GM21515 (cell line): ENCODE measurements at regions not wholly inside any gene's neighbourhood (a gene's known extent, or its start where the extent isn't known, plus 50 kb on each side); places are given as distances from the start of the nearest gene placed in this dataset.

ENCODE experiments used
- ATAC-seq: cut with Tn5 transposase; IDR thresholded peaks from one replicate; pipeline ENCODE4 v1.9.1; 2021; ENCODE audit not compliant: unreplicated experiment

- no peak for ATAC-seq
Measured at GRCh38 chr5:58121391-58121790, 338.5 kb downstream of the PLK2 start.

GRCh38 chr5:58117542-58117941 is 342.3 kb downstream of the PLK2 start:
- no peak for ATAC-seq

DNA sequence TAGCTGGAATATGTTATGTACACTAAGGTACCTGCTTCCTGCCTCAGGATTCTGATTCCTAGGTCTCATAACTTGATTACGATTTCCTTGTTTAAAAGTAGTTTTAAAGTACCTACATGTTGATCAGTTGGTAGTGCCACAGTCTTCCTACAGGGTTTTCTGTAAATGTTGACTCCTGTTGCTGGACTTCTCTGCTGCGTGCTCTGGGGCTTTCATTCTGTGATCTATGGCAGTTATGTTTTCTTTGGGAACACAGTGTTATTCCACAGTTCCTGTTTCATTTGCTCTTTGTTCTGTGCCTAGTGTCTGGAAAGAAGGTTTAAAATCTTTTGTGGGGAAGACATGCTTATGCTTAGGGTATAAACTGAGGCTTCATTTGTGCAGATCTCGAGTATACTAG is 343.5 kb downstream of the PLK2 start:
- ATAC-seq = no peak

GRCh38 chr5:58115811-58116210 is 344.1 kb downstream of the PLK2 start:
- no peak for ATAC-seq

GRCh38 chr5:58114324-58114723 is 345.6 kb downstream of the PLK2 start:
- ATAC-seq = no peak

- ATAC-seq = no peak
Measured at GRCh38 chr5:58113172-58113571, 346.7 kb downstream of the PLK2 start.

DNA sequence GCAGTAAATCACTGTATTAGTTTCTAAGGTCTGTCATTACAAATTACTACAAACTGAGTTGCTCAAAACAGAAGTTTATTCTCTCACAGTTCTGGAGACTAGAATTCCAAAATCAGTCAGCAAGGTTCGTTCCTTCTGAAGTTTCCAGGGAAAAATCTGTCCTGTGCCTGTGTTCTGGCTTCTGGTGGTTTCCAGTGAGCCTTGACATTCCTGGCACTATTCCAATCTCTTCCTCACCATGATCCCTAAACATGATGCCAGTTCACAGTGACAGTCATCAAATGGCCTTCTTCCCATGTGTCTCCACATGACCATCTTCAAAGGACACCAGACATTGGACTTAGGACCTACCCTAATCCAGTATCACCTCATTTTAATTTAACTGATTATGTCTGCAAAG is 351.4 kb downstream of the PLK2 start:
- ATAC-seq = no peak

DNA sequence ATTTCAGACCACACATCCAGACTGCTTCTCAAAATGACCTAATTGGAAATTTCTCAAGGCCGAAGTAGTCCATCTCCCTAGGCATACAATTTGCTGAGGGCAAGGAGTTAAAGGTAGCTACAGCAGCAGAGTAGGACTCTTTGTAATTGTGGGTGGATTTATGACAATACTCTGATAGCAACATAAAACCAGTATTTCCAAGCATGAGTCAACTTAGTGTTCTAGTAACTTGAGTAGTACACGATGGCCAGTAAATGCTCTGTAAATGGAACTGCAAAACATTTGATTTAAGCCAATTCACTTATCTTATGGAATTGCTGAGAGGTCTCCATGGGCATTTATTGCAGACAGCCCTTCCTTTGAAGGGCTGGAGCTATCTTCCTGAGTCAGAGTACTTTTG is 352.2 kb downstream of the PLK2 start:
- no peak for ATAC-seq

DNA sequence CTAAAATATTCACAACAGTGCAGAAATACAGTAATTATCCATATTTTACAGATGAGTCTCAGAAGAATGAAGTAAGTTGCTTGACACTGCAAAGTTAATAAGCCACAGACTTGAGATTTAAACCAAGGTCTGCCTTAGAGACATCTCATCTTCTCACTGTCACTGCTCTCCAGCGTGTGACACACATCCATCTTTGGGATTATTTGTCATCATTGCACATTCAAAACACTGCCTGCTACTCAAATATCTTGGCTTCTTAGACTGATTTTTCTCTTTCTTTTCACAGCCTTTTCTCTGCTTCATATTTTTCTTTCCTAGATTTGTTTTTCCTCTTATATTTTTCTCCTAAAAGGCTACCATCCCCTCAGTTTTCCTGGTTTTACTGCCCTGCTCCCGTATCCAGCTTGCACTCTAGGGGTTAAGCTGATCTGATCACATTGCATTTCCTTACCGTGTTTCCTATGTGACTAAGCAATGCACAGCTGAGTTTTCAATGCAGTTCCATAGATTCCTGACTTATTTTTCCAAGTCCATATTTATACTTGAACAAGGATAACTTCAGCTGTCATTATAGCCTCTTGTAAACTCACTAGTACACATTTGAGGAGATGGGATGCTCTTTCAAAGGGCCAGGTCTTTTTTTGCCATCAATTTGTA is 353.0 kb downstream of the PLK2 start:
- ATAC-seq = no peak

DNA sequence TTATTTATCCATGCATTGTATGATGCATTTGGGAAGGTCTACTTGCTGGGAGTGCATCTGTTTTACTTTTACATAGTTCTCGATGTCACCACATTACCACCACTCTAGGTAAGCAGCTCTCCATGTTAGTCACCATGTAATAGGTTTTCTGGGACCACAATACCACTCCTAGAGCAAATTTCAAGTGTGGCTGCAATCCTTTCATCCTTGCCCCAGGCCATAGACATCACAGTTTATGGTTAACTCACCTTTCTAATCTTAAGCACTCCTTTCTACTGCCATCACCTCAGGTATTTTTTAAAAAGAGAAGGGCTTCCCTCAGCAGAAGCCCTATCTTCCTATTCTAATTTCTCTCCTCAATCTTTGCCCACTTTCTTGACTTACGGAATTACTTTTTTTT is 354.1 kb downstream of the PLK2 start:
- no peak for ATAC-seq

DNA sequence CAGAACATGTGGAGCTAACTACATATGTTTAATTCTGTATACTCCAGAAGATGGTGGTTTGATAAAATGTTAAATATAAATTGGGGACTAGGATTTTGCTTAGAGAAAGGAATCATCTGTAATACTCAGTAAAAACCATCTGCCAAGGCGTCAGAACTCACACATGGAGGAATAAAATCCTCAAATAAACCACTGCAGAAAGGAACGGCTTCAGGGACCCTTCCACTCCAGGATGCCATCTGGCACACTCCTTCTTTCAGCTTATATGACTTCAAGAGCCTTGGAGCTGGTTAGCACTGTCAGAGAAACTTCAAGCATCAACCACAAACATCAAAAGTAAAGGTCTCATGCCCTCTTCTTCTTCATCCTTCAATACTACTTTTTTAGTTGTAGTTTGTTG is 360.6 kb downstream of the PLK2 start:
- no peak for ATAC-seq

DNA sequence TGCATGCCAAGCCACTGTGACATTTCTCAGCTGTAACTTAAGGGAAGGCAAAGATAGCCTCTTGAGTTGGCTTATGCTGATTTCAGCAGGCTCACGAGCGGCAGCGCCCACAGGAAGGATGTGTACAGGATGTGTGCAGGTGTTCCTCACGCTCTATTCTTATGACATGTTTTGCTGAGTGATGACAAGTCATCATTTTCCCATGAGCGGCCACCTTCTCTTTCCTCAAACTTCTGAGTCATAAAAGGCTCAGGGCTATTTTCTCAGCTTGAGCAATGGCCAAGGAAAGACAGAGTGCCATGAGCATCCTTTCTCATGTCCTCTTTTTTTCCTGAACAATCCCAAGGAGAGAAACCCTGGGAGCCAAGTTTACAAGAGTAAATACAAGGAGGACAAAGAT is 365.9 kb downstream of the PLK2 start:
- ATAC-seq = no peak

DNA sequence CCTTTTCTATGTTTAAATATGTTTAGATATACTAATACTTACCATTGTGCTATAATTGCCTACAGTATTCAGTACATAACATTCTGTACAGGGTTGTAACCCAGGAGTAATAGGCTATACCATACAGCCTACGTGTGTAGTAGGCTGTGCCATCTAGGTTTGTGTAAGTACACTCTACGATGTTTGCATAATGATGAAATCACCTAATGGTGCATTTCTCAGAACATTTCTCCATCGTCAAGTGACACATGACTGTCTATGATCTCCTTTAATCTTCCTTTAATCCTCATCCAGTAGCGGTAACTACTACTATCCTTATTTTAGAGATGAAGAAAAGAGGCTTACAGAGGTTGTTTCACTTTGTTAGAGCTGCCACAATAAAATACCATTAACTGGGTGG is 369.2 kb downstream of the PLK2 start:
- ATAC-seq = no peak

DNA sequence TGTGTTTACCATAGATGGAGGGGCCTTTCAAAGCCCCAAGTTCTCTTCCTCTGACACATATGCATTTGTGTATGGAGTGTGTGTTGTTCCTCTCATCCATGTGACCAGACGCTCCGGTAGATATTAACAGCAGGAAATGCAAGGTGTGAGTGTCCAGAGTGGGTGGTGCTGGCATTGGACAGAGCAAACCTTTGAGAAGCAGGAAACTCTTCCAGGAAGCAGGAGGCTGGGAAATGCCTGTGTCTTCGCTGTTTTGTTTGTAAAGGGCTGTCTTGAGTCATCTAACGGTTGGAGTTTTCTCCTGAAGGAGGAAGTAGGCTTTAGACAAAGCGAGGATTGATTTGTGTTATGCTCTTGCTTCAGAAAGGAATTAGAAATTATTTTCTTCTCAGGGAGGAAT is 370.9 kb downstream of the PLK2 start:
- no peak for ATAC-seq

DNA sequence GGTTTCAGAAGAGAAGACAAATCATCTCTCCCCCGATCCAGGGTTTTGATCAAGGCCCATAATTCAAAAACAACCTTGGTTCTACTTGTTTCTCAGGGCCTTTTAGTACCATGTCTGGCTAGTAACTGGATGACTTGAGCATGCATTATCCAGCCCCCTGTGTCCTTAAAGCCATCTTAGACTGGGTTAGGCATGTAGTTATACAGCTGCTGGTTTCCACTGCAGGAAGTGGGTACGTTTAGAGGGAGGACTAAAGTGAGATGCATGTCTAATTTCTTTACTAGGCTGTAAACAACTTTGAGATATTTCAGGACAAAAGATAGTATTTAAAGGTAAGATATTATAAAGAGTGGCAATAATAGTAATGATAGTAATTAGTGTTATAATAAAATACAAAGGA is 372.0 kb downstream of the PLK2 start:
- no peak for ATAC-seq

DNA sequence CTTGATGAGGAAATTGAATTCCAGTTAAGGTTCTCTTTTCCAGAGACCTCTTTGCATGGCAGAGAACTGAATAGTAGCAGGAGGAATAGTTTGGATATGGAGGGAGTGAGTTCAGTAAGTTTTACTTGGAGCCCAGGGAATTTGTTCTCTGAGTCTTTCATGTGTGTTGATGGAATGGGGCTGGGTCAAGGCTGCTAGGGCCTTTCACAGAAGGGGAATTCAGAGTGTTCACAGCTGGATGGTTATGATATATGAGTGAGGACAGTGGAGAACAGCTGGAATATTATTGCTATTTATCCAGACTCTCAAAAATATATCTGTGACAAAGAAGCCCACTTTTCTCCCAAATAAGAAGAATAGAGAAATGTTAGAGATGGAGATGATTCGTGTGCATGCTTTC is 372.8 kb downstream of the PLK2 start:
- ATAC-seq = no peak

DNA sequence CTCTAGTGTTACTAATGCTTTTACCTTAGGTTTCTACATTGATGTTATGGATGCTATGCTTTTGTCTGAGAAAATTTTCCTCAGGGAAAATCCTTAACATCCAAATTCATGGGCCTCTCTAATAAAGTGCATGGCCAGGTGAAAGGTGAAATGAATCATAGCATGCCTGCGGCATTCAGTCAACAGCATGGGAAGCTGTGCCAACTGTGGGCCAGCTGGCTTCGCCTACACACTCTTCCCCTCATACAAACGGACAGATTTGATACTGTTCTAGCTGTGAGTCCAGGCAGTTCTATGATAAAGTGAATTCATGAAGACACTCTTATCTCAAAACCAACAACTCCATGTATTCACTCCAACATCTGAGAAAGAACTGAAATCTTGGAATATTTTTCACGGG is 374.1 kb downstream of the PLK2 start:
- ATAC-seq = no peak

GRCh38 chr5:58081435-58081834 is 378.5 kb downstream of the PLK2 start:
- ATAC-seq = no peak

DNA sequence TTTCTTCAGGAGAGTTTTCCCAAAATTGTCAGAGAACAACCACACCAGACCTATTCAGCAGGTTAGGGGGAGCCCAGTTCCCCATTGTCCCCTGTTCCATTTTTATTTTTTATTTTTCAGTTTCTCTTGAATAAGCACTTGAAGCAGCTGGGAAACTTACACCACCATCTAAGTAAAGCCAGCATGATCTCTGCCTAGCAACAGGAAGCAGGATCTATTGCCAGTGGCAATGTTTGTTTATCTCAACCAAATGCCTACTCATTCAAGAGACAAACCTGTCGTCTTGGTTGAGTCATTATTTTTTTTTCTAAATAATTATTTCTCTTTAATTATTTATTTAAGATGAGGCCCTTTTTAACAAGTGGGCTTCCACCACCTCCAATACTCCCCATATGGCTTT is 379.3 kb downstream of the PLK2 start:
- ATAC-seq = no peak

GRCh38 chr5:58077966-58078365 is 381.9 kb downstream of the PLK2 start:
- ATAC-seq = no peak

DNA sequence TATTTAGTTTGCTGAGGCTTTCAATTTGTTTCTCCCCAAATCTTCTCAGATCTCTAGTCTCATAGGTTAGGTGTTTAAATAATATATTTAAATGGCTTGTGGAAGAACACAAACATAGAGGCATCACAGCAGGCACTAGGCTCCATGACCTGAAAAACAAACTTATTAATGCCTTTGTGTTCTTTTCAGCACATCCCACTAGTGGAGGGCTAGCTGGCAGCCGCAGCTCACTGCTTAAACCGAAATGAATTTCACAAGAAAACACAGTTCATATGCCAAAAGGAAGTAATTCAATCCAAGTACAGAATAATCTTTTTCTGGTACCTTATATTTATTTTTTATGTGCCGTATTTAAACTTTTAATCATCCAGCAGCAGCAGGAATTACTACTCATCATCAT is 382.5 kb downstream of the PLK2 start:
- no peak for ATAC-seq

DNA sequence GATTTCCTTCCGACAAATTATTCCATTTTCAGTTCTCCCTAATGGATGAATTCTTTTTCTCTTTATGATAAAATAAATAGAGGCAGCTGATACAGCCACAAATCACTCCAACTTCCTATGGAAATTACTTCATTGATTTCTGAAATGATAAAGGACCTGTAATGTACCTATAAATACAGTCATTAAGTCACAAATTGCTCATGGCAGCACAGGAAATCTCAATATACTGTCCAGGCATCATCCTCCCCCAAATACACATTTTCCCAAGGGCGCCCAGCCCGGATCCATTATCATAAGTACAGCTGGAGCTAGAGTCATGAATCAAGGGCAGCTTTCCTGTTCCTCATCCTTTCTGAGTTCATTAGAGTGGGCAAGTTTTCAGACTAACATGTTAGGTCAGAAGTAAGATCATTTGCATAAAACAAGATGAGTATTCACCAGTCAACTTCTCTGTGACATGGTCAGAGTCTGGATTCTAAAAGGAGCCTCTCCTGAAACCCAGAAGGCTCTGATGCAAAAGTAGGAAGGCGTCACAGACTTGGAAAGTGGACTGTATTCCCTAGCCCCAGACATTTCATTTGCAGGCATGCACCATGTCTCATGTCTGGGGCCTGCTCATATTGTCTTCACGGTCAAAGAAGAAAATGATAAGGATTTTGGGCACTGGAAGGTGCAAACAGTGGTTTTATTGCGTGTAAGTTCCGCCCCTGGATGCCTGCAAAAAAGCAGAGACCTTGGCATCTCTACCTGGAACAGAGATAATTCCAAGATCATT is 383.2 kb downstream of the PLK2 start:
- ATAC-seq = no peak

GRCh38 chr5:58075907-58076306 is 384.0 kb downstream of the PLK2 start:
- no peak for ATAC-seq
